ENCODE measurements at regions not wholly inside any gene's neighbourhood (a gene's known extent, or its start where the extent isn't known, plus 50 kb on each side); places are given as distances from the start of the nearest gene placed in this dataset.

- no peak for DNase-seq
- no peak overlapping the region for H3K27ac ChIP-seq
- no peaks in the 10 kb centered on the region for H3K36me3 ChIP-seq (replicated peaks)
- no peak overlapping the region for H3K4me3 ChIP-seq (ENCODE audit: low read depth, low read length)
- no peaks in the 10 kb centered on the region for H3K27me3 ChIP-seq (replicated peaks)
- no peak for TF ChIP-seq CTCF (IDR thresholded peaks at IDR 0.05; ENCODE audit: low read depth, low read length, missing control alignments)
- in situ Hi-C loops (cut with HindIII; ENCODE audit: low pct_ligation_motif_present, low sequenced_read_pairs), result no loop called here
Measured at GRCh38 chr6:11296449-11297375, 64.2 kb upstream of the NEDD9 start.

GRCh38 chr6:11295969-11296368 lies 63.5 kb upstream of the NEDD9 start:
- Histone ChIP-seq H3K27ac (no peak overlapping the region), H3K27me3 (replicated peaks) (no peaks in the 10 kb centered on the region), H3K36me3 (replicated peaks) (no peaks in the 10 kb centered on the region), H3K4me3 (ENCODE audit: low read depth, low read length) (no peak overlapping the region)
- no peak for TF ChIP-seq CTCF (IDR thresholded peaks at IDR 0.05; ENCODE audit: low read depth, low read length, missing control alignments)
- no peak for DNase-seq
- in situ Hi-C loops (cut with HindIII; ENCODE audit: low pct_ligation_motif_present, low sequenced_read_pairs), result no loop called here

DNA sequence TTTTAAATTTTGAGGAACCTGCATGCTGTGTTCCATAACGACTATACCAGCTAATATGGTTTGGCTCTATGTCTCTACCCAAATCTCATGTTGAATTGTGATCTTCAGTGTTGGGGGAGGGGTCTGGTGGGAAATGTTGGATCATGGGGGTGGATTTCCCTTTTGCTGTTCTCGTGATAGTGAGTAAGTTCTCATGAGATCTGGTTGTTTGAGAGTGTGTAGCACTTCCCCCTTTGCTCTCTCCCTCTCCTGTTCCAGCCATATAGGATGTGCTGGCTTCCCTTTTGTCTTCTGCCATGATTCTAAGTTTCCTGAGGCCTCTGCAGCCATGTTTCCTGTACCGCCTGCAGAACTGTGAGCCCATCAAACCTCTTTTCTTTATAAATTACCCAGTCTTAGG lies 61.8 kb upstream of the NEDD9 start:
- TF ChIP-seq CTCF (IDR thresholded peaks at IDR 0.05; ENCODE audit: low read depth, low read length, missing control alignments), result no peak
- H3K27me3 ChIP-seq (replicated peaks), result no peaks in the 10 kb centered on the region
- no peak overlapping the region for H3K4me3 ChIP-seq (ENCODE audit: low read depth, low read length)
- H3K27ac ChIP-seq, result no peak overlapping the region
- in situ Hi-C loops (cut with HindIII; ENCODE audit: low pct_ligation_motif_present, low sequenced_read_pairs), result no loop called here
- H3K36me3 ChIP-seq (replicated peaks), result no peaks in the 10 kb centered on the region
- no peak for DNase-seq

DNA sequence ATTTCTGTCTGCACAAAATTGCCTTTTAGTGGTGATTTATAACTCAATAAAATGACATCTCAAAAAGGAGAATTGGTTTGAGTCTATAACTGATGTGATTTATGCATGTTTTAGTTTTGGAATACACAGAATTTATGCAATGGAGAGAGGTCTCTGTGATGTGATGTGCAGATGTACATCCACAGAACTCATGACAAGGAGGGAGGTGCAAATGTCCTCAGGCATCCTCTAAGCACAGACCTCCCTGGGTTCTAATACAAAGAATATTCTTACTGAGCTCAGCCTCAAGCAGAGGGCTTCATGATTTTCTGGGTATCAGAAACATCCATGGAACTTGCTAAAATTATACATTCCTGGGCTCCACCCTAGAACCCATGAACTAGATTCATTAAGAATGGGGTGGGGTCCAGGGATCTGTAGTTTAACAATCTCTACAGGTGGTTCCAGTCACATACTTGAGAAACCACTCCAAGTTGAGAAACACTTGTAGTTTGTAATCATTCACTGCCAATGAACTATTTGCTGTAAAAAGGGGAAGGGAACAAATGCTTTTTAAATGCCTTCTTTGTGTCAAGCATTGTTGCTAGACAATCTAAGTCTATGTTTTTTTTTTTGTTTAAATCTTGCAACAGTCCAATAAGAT lies 60.2 kb upstream of the NEDD9 start:
- in situ Hi-C loops (cut with HindIII; ENCODE audit: low pct_ligation_motif_present, low sequenced_read_pairs), result no loop called here
- no peaks in the 10 kb centered on the region for H3K27me3 ChIP-seq (replicated peaks)
- H3K4me3 ChIP-seq (ENCODE audit: low read depth, low read length), result no peak overlapping the region
- no peaks in the 10 kb centered on the region for H3K36me3 ChIP-seq (replicated peaks)
- no peak for DNase-seq
- TF ChIP-seq CTCF (IDR thresholded peaks at IDR 0.05; ENCODE audit: low read depth, low read length, missing control alignments), result no peak
- H3K27ac ChIP-seq, result no peak overlapping the region

DNA sequence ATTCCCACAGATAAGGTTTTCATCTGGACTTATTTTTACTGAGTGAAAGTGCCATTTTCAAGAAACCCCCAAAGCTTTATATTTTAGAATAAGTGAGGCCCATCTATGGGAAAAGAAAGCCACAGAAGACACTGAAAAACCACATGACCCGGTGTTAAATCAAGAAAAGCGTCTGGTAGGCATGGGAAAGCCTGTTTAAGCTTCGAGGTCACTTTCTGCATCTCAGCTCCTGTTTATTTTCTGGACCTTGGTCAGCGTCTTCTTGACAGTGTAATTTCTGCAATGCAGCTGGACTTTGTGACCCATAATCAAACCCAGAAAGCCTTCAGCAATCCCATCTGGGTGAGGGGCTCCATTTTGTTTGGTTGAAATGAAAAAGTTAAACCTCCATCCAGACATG lies 59.6 kb upstream of the NEDD9 start:
- no peak for TF ChIP-seq CTCF (IDR thresholded peaks at IDR 0.05; ENCODE audit: low read depth, low read length, missing control alignments)
- H3K27me3 ChIP-seq (replicated peaks), result no peaks in the 10 kb centered on the region
- no peak overlapping the region for H3K27ac ChIP-seq
- in situ Hi-C loops (cut with HindIII; ENCODE audit: low pct_ligation_motif_present, low sequenced_read_pairs), result no loop called here
- no peak for DNase-seq
- no peak overlapping the region for H3K4me3 ChIP-seq (ENCODE audit: low read depth, low read length)
- no peaks in the 10 kb centered on the region for H3K36me3 ChIP-seq (replicated peaks)

Measured in brain microvascular endothelial cell (primary cell).